Liver (tissue), 8 donors: ENCODE measurements at regions not wholly inside any gene's neighbourhood (a gene's known extent, or its start where the extent isn't known, plus 50 kb on each side); places are given as distances from the start of the nearest gene placed in this dataset.

ENCODE experiments used
- DNase-seq: peaks from one replicate; pipeline ENCODE4 v3.0.0-alpha.2; 2017; ENCODE audit warnings: low spot score
- H3K27ac ChIP-seq, 2 donors: one replicate each; pipeline ENCODE4 v1.7.0; 2013; ENCODE audit warnings: inconsistent platforms in 2 of 2, low read length in 2 of 2, control low read depth in 1 of 2, low read depth in 1 of 2, mild to moderate bottlenecking in 1 of 2
- H3K27me3 ChIP-seq, 4 donors: one replicate each; pipeline versions ENCODE4 v1.6.1 to v1.7.0; 2013; ENCODE audit warnings: low read length in 3 of 4, inconsistent platforms in 1 of 4, mild to moderate bottlenecking in 1 of 4, moderate library complexity in 1 of 4; ENCODE audit not compliant: control insufficient read depth in 4 of 4, insufficient read depth in 4 of 4
- H3K36me3 ChIP-seq, 4 donors: one replicate each; pipeline versions ENCODE4 v1.6.1 to v1.7.0; 2013; ENCODE audit warnings: low read length in 3 of 4, mild to moderate bottlenecking in 3 of 4, low read depth in 1 of 4, moderate library complexity in 1 of 4; ENCODE audit not compliant: control insufficient read depth in 4 of 4, insufficient read depth in 3 of 4
- H3K4me1 ChIP-seq, 4 donors: one replicate each; pipeline versions ENCODE4 v1.6.1 to v1.7.0; 2013; ENCODE audit warnings: low read length in 3 of 4, mild to moderate bottlenecking in 3 of 4, moderate library complexity in 1 of 4; ENCODE audit not compliant: control insufficient read depth in 4 of 4, insufficient read depth in 4 of 4
- H3K4me3 ChIP-seq, 3 donors: one replicate each; pipeline versions ENCODE4 v1.6.1 to v1.7.0; 2013; ENCODE audit warnings: low read length in 3 of 3, control low read depth in 1 of 3, low read depth in 1 of 3, mild to moderate bottlenecking in 1 of 3
- H3K9ac ChIP-seq, 2 donors: one replicate each; pipeline ENCODE4 v1.7.0; 2013; ENCODE audit warnings: low read length in 2 of 2, mild to moderate bottlenecking in 2 of 2, moderate library complexity in 2 of 2, control low read depth in 1 of 2, low read depth in 1 of 2
- H3K9me3 ChIP-seq, 4 donors: one replicate each; pipeline versions ENCODE4 v1.6.1 to v1.7.0; 2013; ENCODE audit warnings: low read length in 3 of 4; ENCODE audit not compliant: control insufficient read depth in 4 of 4
- EGR1 ChIP-seq, 2 donors: IDR thresholded peaks; 2 replicates each; pipeline ENCODE4 v1.6.1; 2016 to 2018; ENCODE audit warnings: antibody characterized with exemption in 2 of 2, low read depth in 2 of 2
- FOXA2 ChIP-seq: IDR thresholded peaks from 2 replicates; pipeline ENCODE4 v1.6.1; 2016; ENCODE audit warnings: antibody characterized with exemption
- GABPA ChIP-seq, 2 donors: IDR thresholded peaks in 1 of 2; conservative IDR thresholded peaks in 1 of 2; 2 replicates each; pipeline ENCODE4 v1.6.1; 2016; ENCODE audit warnings: antibody characterized with exemption in 2 of 2, mild to moderate bottlenecking in 1 of 2, moderate library complexity in 1 of 2
- HNF4A ChIP-seq, 2 donors: conservative IDR thresholded peaks; 2 replicates each; pipeline ENCODE4 v1.6.1; 2016; ENCODE audit warnings: antibody characterized with exemption in 2 of 2, mild to moderate bottlenecking in 2 of 2
- HNF4G ChIP-seq: IDR thresholded peaks from 2 replicates; pipeline ENCODE4 v1.6.1; 2016; ENCODE audit warnings: antibody characterized with exemption
- JUND ChIP-seq, 2 donors: IDR thresholded peaks; 2 replicates each; pipeline ENCODE4 v1.6.1; 2016; ENCODE audit warnings: antibody characterized with exemption in 2 of 2
- NR2F2 ChIP-seq: IDR thresholded peaks from 2 replicates; pipeline ENCODE4 v1.6.1; 2016; ENCODE audit warnings: antibody characterized with exemption
- RAD21 ChIP-seq, 2 donors: IDR thresholded peaks; 2 replicates each; pipeline ENCODE4 v1.6.1; 2016; ENCODE audit warnings: antibody characterized with exemption in 2 of 2, mild to moderate bottlenecking in 2 of 2
- RXRA ChIP-seq, 2 donors: IDR thresholded peaks; 2 replicates each; pipeline ENCODE4 v1.6.1; 2017 to 2018; ENCODE audit warnings: antibody characterized with exemption in 2 of 2, mild to moderate bottlenecking in 1 of 2
- TAF1 ChIP-seq: conservative IDR thresholded peaks from 2 replicates; pipeline ENCODE4 v1.6.1; 2016; ENCODE audit warnings: antibody characterized with exemption, mild to moderate bottlenecking
- YY1 ChIP-seq: IDR thresholded peaks from 2 replicates; pipeline ENCODE4 v1.6.1; 2016; ENCODE audit warnings: antibody characterized with exemption, mild to moderate bottlenecking
- WGBS: extraction: QIAGEN DNeasy Blood & Tissue Kit; methylation state at CpG from one replicate; pipeline ENCODE4 v1.1.7; 2013; 5-methylcytosine and 5-hydroxymethylcytosine counted together
- TF ChIP-seq, protein P1 (sequence below): IDR thresholded peaks from 2 replicates; pipeline ENCODE4 v1.6.1; 2016; ENCODE audit warnings: antibody characterized with exemption
- TF ChIP-seq, protein P2 (sequence below): IDR thresholded peaks from 2 replicates; pipeline ENCODE4 v1.6.1; 2016; ENCODE audit warnings: antibody characterized with exemption
- TF ChIP-seq, protein P3 (sequence below): fragments of 150-350 bp; IDR thresholded peaks from 2 replicates; pipeline ENCODE4 v1.5.1; 2017; ENCODE audit warnings: improper control_type of control experiment, low read depth, low read length; ENCODE audit not compliant: missing input control
- TF ChIP-seq, protein P4 (sequence below): IDR thresholded peaks from 2 replicates; pipeline ENCODE4 v1.6.1; 2016; ENCODE audit warnings: antibody characterized with exemption, mild to moderate bottlenecking
- TF ChIP-seq, protein P5 (sequence below): IDR thresholded peaks from 2 replicates; pipeline ENCODE4 v1.6.1; 2016; ENCODE audit warnings: antibody characterized with exemption
- donor health status: healthy.
- donor health status: healthy.
- donor health status: healthy.
- donor health status: healthy.
- donor health status: healthy.

DNA sequence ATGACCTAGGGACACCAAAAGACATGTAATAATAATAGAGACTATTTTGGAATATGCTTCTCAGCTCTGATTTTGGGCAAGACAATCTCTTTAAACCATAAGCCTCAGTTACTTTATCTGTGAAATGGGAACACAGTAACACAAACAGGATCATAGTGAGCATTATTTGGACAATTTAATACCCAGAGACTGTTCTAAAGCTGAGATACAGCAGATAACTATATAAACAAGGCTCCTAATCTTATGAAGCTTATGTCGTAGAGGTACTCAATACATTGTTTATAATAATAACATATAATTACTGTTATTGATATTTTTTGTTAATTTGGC lies 250.8 kb downstream of the SEC61B start:
- 88% methylated on average over 1 of the region's 1 CpG for WGBS
- DNase-seq, result no peak
- H3K4me1 ChIP-seq, result no peaks in the 10 kb centered on the region
- H3K9ac ChIP-seq, result no peak overlapping the region
- no peak overlapping the region for H3K4me3 ChIP-seq
- no peak for TF ChIP-seq HNF4A (conservative IDR thresholded peaks at IDR 0.05)
- no peak for TF ChIP-seq YY1
- TF ChIP-seq, protein P1, sequence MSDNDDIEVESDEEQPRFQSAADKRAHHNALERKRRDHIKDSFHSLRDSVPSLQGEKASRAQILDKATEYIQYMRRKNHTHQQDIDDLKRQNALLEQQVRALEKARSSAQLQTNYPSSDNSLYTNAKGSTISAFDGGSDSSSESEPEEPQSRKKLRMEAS, result no peak
- TF ChIP-seq NR2F2, result no peak
- TF ChIP-seq GABPA (IDR thresholded peaks at IDR 0.05 in 1 of 2, conservative IDR thresholded peaks at IDR 0.05 in 1 of 2), result no peak
- TF ChIP-seq HNF4G, result no peak
- no peak for TF ChIP-seq RXRA (IDR thresholded peaks at IDR 0.05)
- no peak for TF ChIP-seq EGR1 (IDR thresholded peaks at IDR 0.05; ENCODE audit: low read depth in 2 of 2)
- TF ChIP-seq FOXA2, result no peak
- TF ChIP-seq RAD21 (IDR thresholded peaks at IDR 0.05), result no peak
- TF ChIP-seq, protein P2, sequence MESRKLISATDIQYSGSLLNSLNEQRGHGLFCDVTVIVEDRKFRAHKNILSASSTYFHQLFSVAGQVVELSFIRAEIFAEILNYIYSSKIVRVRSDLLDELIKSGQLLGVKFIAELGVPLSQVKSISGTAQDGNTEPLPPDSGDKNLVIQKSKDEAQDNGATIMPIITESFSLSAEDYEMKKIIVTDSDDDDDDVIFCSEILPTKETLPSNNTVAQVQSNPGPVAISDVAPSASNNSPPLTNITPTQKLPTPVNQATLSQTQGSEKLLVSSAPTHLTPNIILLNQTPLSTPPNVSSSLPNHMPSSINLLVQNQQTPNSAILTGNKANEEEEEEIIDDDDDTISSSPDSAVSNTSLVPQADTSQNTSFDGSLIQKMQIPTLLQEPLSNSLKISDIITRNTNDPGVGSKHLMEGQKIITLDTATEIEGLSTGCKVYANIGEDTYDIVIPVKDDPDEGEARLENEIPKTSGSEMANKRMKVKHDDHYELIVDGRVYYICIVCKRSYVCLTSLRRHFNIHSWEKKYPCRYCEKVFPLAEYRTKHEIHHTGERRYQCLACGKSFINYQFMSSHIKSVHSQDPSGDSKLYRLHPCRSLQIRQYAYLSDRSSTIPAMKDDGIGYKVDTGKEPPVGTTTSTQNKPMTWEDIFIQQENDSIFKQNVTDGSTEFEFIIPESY, result no peak
- TF ChIP-seq TAF1, result no peak
- TF ChIP-seq, protein P3, sequence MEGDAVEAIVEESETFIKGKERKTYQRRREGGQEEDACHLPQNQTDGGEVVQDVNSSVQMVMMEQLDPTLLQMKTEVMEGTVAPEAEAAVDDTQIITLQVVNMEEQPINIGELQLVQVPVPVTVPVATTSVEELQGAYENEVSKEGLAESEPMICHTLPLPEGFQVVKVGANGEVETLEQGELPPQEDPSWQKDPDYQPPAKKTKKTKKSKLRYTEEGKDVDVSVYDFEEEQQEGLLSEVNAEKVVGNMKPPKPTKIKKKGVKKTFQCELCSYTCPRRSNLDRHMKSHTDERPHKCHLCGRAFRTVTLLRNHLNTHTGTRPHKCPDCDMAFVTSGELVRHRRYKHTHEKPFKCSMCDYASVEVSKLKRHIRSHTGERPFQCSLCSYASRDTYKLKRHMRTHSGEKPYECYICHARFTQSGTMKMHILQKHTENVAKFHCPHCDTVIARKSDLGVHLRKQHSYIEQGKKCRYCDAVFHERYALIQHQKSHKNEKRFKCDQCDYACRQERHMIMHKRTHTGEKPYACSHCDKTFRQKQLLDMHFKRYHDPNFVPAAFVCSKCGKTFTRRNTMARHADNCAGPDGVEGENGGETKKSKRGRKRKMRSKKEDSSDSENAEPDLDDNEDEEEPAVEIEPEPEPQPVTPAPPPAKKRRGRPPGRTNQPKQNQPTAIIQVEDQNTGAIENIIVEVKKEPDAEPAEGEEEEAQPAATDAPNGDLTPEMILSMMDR, result no peak
- TF ChIP-seq JUND (IDR thresholded peaks at IDR 0.05), result no peak
- TF ChIP-seq, protein P4, sequence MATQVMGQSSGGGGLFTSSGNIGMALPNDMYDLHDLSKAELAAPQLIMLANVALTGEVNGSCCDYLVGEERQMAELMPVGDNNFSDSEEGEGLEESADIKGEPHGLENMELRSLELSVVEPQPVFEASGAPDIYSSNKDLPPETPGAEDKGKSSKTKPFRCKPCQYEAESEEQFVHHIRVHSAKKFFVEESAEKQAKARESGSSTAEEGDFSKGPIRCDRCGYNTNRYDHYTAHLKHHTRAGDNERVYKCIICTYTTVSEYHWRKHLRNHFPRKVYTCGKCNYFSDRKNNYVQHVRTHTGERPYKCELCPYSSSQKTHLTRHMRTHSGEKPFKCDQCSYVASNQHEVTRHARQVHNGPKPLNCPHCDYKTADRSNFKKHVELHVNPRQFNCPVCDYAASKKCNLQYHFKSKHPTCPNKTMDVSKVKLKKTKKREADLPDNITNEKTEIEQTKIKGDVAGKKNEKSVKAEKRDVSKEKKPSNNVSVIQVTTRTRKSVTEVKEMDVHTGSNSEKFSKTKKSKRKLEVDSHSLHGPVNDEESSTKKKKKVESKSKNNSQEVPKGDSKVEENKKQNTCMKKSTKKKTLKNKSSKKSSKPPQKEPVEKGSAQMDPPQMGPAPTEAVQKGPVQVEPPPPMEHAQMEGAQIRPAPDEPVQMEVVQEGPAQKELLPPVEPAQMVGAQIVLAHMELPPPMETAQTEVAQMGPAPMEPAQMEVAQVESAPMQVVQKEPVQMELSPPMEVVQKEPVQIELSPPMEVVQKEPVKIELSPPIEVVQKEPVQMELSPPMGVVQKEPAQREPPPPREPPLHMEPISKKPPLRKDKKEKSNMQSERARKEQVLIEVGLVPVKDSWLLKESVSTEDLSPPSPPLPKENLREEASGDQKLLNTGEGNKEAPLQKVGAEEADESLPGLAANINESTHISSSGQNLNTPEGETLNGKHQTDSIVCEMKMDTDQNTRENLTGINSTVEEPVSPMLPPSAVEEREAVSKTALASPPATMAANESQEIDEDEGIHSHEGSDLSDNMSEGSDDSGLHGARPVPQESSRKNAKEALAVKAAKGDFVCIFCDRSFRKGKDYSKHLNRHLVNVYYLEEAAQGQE, result no peak
- H3K27ac ChIP-seq, result no peak overlapping the region
- no peaks in the 10 kb centered on the region for H3K9me3 ChIP-seq
- no peaks in the 10 kb centered on the region for H3K36me3 ChIP-seq
- no peaks in the 10 kb centered on the region for H3K27me3 ChIP-seq

DNA sequence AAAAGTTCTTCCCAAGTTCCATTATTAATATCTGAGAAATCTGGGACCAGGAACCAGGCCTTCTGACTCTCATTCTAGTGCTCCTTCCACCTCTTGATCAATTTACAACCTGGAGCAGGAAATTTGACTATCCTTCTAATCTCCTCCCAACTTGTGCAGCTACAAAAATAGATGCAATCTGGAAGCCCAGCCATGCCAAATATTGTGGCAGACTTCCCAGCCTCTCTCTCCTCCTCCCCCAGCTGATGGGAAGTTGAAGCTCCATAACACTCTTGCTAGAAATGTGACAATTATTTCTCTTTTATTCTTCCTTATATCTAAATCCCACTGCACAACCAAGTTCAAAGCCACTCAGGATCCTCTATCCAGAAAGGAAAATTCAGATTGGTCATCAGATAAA lies 252.1 kb downstream of the SEC61B start:
- H3K27me3 ChIP-seq, result no peaks in the 10 kb centered on the region
- no peak overlapping the region for H3K4me3 ChIP-seq
- no peaks in the 10 kb centered on the region for H3K9me3 ChIP-seq
- no peak for DNase-seq
- H3K36me3 ChIP-seq, result no peaks in the 10 kb centered on the region
- H3K9ac ChIP-seq, result no peak overlapping the region
- no peaks in the 10 kb centered on the region for H3K4me1 ChIP-seq
- no peak overlapping the region for H3K27ac ChIP-seq
- no peak for TF ChIP-seq GABPA (IDR thresholded peaks at IDR 0.05 in 1 of 2, conservative IDR thresholded peaks at IDR 0.05 in 1 of 2)
- TF ChIP-seq, protein P4, result no peak
- TF ChIP-seq NR2F2, result no peak
- no peak for TF ChIP-seq RXRA (IDR thresholded peaks at IDR 0.05)
- no peak for TF ChIP-seq FOXA2
- TF ChIP-seq TAF1, result no peak
- no peak for TF ChIP-seq JUND (IDR thresholded peaks at IDR 0.05)
- TF ChIP-seq YY1, result no peak
- TF ChIP-seq, protein P2, result no peak
- TF ChIP-seq HNF4A (conservative IDR thresholded peaks at IDR 0.05), result no peak
- TF ChIP-seq, protein P5, sequence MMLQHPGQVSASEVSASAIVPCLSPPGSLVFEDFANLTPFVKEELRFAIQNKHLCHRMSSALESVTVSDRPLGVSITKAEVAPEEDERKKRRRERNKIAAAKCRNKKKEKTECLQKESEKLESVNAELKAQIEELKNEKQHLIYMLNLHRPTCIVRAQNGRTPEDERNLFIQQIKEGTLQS, result no peak
